Epithelial cell of proximal tubule (primary cell): ENCODE measurements at regions not wholly inside any gene's neighbourhood (a gene's known extent, or its start where the extent isn't known, plus 50 kb on each side); places are given as distances from the start of the nearest gene placed in this dataset.

Experiments used
- DNase-seq: peaks from one replicate; pipeline ENCODE4 v3.0.0-alpha.2; 2011; ENCODE audit warnings: low read depth
- H3K4me3 ChIP-seq: 2 replicates; pipeline ENCODE4 v1.5.1; 2011; ENCODE audit warnings: low read depth, mild to moderate bottlenecking, low read length
- TF ChIP-seq, protein P1 (sequence below): conservative IDR thresholded peaks from 2 replicates; pipeline ENCODE4 v1.5.1; 2012; ENCODE audit warnings: low read depth, mild to moderate bottlenecking, low read length

DNA sequence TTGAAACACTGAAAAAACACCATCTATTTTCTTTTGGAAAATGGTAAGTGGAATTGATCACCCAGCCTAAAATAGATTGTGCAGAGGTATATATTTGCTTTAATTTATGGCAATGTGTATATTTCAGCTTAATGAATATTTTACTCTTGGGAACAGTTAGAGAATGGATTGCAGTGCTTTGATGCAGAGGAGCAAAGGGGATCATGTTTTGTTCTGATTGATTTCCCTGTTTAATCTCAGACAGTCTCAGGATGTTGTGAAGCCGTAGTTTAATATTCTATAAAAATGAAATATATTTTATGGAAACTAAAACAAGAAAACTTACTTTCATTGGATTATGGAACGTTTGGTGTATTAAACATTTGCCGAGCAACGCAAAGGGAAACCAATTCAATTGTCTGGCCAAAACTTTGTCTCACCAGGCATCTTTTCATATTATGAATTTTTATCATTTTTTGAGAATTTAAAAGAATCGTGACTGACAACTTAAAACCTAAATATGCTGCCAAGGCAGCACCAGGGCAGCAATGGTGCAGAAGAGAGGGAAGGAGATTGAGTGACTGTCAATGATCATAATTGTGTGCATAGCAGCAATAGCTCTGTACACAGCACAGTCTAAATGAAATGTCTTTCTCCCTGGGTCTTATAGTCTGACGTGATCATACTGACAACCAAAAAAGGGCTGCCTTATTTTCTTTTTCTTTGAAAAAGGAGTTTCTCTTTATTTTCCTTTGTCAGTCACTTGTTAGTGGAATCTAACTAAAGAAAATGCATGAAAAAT lies 105.5 kb upstream of the EPHA7 start:
- no peak for DNase-seq
- H3K4me3 ChIP-seq = no peak overlapping the region
- TF ChIP-seq, protein P1, sequence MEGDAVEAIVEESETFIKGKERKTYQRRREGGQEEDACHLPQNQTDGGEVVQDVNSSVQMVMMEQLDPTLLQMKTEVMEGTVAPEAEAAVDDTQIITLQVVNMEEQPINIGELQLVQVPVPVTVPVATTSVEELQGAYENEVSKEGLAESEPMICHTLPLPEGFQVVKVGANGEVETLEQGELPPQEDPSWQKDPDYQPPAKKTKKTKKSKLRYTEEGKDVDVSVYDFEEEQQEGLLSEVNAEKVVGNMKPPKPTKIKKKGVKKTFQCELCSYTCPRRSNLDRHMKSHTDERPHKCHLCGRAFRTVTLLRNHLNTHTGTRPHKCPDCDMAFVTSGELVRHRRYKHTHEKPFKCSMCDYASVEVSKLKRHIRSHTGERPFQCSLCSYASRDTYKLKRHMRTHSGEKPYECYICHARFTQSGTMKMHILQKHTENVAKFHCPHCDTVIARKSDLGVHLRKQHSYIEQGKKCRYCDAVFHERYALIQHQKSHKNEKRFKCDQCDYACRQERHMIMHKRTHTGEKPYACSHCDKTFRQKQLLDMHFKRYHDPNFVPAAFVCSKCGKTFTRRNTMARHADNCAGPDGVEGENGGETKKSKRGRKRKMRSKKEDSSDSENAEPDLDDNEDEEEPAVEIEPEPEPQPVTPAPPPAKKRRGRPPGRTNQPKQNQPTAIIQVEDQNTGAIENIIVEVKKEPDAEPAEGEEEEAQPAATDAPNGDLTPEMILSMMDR = no peak

DNA sequence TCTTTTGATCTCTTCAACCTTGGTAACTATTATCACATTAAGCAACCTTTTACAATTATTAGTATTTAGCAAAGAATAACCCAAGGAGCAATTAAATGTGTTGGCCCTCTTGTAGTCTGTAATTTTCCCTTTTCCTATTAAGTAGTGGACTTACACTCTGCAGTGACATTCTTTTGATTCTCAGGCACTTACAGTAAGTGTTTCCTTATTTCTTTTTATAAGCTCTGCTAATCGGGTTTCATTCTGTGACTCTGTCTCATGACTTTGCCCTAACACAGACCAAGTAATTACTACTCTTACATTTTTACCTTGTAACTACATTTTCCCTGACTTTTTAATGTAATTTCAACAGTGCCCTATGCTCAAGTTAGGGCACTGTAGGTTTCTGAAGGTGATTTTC lies 104.0 kb upstream of the EPHA7 start:
- DNase-seq = no peak
- no peak overlapping the region for H3K4me3 ChIP-seq
- TF ChIP-seq, protein P1 = no peak

DNA sequence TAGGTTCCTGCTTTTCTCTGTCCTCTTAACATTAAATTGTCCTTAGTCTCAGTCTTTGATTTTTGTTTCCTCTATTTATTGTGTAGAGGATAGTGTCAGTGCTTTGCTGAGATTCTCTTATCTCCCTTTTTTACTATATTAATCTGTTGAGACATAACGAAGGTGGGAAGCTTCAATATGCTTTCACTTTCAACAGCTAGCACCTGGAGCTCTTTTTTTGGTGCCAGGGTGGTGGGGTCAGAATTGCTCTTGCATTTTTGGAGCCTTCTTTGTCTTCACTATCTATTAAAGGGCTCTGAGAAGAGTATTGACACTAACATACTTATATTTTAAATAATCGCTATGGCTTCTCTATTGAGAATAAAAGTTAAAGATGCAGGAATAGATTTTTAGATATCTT lies 97.1 kb upstream of the EPHA7 start:
- DNase-seq = no peak
- TF ChIP-seq, protein P1 = no peak
- H3K4me3 ChIP-seq = peak overlapping the region; percentile 45

DNA sequence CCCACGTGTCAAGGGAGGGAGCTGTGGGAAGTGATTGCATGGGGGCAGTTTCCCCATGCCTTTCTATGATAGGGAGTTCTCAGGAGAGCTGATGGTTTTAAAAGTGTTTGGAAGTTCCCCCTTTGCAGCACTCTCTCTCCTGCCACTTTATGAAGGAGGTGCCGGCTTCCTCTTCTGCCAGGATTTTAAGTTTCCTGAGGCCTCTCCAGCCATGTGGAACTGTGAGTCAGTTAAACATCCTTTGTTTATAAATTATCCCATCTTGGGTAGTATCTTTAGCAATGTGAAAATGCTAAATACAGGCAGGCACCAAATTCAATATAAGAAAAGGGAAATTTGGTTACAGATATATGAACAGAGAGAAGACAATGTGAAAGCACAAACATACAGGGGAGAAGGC lies 96.4 kb upstream of the EPHA7 start:
- H3K4me3 ChIP-seq = peak overlapping the region; percentile 45
- no peak for DNase-seq
- TF ChIP-seq, protein P1 = no peak

DNA sequence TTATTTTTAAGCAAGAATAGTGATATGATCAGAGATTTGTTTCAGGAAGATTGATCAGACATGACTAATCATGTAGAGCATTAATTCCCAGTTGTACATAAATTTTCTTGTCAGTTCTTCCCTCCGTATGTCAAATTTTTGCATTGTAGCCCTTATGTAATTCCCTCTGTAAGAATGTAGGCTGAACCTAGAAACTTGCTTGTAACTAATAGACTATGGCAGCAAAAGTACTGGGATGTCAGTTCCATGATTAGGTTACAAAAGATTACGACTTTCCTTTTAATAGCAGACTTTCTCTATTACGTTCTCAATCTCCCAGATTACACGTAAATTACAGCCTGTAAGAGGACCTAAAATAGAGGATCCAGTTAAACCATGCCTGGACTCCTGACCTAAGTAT lies 79.4 kb upstream of the EPHA7 start:
- no peak overlapping the region for H3K4me3 ChIP-seq
- TF ChIP-seq, protein P1 = no peak
- no peak for DNase-seq

DNA sequence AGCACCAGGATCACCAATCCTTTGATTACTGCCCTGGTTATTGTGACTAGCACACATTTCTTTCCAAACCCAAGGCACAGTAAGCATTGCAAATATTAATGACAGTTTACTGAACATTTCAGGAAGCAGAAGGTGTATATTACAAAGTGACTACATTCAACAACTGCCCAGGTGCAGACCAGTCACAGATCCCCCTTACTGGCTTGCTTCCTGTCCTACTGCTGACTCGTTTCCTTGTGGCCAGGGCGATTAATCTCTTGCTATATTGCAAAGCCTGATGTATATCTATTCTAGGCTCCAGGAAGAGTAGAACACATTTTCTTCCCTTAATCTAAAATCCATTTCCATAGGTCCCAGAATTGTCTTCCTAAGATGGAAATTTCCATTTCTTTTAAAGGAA lies 77.2 kb upstream of the EPHA7 start:
- TF ChIP-seq, protein P1 = no peak
- no peak overlapping the region for H3K4me3 ChIP-seq
- DNase-seq = no peak

DNA sequence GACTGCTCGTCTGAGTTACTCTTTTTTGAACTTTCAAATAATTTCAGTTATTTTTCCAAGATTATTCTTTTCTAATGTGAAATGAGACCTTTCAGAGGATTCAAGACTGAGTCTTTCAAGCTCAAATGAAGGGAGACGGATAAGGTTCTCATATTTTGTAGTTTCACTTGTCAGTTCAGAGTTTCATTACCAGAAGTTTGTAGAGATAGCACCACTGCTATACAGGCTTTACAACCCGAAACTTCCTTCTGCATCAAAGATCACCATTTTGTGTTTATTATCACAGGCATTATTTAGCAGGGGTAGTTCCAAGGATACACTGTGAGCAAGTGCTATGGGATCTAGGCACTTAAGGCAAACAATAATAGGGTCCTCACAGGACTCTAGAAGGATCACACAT lies 74.7 kb upstream of the EPHA7 start:
- DNase-seq = no peak
- no peak overlapping the region for H3K4me3 ChIP-seq
- TF ChIP-seq, protein P1 = no peak
